H1 (cell line): ENCODE measurements at regions not wholly inside any gene's neighbourhood (a gene's known extent, or its start where the extent isn't known, plus 50 kb on each side); places are given as distances from the start of the nearest gene placed in this dataset.
"Not testable (repeated sequence)": the region's sequence is repeated elsewhere in the genome, so short reads cannot be mapped to it uniquely, and the experiment has no call there.

Experiments used
- CTCF ChIP-seq, 3 experiments: IDR thresholded peaks; 1 replicate in 2 of 3; 2 replicates in 1 of 3; pipeline versions ENCODE4 v1.5.1 to v1.6.1; 2011; ENCODE audit warnings: low read length in 3 of 3, mild to moderate bottlenecking in 3 of 3, inconsistent platforms in 2 of 3, low read depth in 1 of 3, moderate library complexity in 1 of 3; ENCODE audit not compliant: insufficient read depth in 1 of 3; ENCODE audit errors: control extremely low read depth in 1 of 3
- EZH2 ChIP-seq: fragments of 200-600 bp; sonication (generic); IDR thresholded peaks from 2 replicates; pipeline ENCODE4 v1.7.1; 2012; ENCODE audit warnings: low read depth, mild to moderate bottlenecking, moderate library complexity, low read length, inconsistent platforms; ENCODE audit not compliant: severe bottlenecking
- KDM5A ChIP-seq: fragments of 200-600 bp; IDR thresholded peaks from 2 replicates; pipeline ENCODE4 v1.7.1; 2012; ENCODE audit warnings: mild to moderate bottlenecking, low read length, inconsistent platforms, mixed read lengths
- SP1 ChIP-seq: IDR thresholded peaks from 2 replicates; pipeline ENCODE4 v1.6.1; 2011; ENCODE audit warnings: low read depth, low read length

- not testable (repeated sequence) for TF ChIP-seq CTCF (IDR thresholded peaks at IDR 0.05; ENCODE audit: control extremely low read depth in 1 of 3, insufficient read depth in 1 of 3, low read depth in 1 of 3, low read length in 3 of 3); EZH2; KDM5A; SP1
Measured at GRCh38 chr2:87485455-87485854, 262.4 kb upstream of the PLGLB2 start.
